Uterus (tissue), 3 donors: ENCODE measurements at regions not wholly inside any gene's neighbourhood (a gene's known extent, or its start where the extent isn't known, plus 50 kb on each side); places are given as distances from the start of the nearest gene placed in this dataset.
"Not testable (repeated sequence)": the region's sequence is repeated elsewhere in the genome, so short reads cannot be mapped to it uniquely, and the experiment has no call there.

Experiments used
- DNase-seq, 2 donors: peaks; one replicate each; pipeline ENCODE4 v3.0.0-alpha.2; 2019 to 2020
- H3K27ac ChIP-seq, 2 donors: fragments of 200-600 bp; sonication (generic); 1 replicate in 1 of 2; 2 replicates in 1 of 2; pipeline ENCODE4 v1.5.1; 2016 to 2018
- H3K27me3 ChIP-seq, 2 donors: fragments of 200-600 bp; sonication (generic); one replicate each; pipeline ENCODE4 v1.5.1; 2018 to 2019; ENCODE audit warnings: control low read depth in 1 of 2
- H3K36me3 ChIP-seq, 2 donors: fragments of 200-600 bp; sonication (generic); one replicate each; pipeline ENCODE4 v1.5.1; 2019; ENCODE audit warnings: control low read depth in 1 of 2
- H3K4me1 ChIP-seq, 2 donors: fragments of 200-600 bp; sonication (generic); one replicate each; pipeline ENCODE4 v1.5.1; 2018 to 2019; ENCODE audit warnings: control low read depth in 1 of 2
- H3K4me3 ChIP-seq, 2 donors: fragments of 200-600 bp; sonication (generic); 1 replicate in 1 of 2; 2 replicates in 1 of 2; pipeline ENCODE4 v1.5.1; 2018 to 2019; ENCODE audit warnings: mild to moderate bottlenecking in 1 of 2
- H3K9me3 ChIP-seq, 2 donors: fragments of 200-600 bp; sonication (generic); one replicate each; pipeline ENCODE4 v1.5.1; 2019; ENCODE audit warnings: control low read depth in 1 of 2
- POLR2A ChIP-seq, 2 donors: fragments of 450-650 bp; IDR thresholded peaks; one replicate each; pipeline ENCODE4 v1.6.1; 2016; ENCODE audit warnings: antibody characterized with exemption in 2 of 2, mild to moderate bottlenecking in 1 of 2, moderate library complexity in 1 of 2
- intact Hi-C: fragments of 100-400 bp; cut with DNase I; formaldehyde crosslinking; loops from one replicate; pipeline ENCODE4 v1.15.1; 2023; ENCODE audit warnings: low total_unique reads
- TF ChIP-seq, protein P1 (sequence below), 4 experiments: fragments of 200-600 bp in 2 of 4; fragments of 450-650 bp in 2 of 4; sonication (generic) in 2 of 4; IDR thresholded peaks; one replicate each; pipeline ENCODE4 v1.5.1; 2016 to 2019; ENCODE audit warnings: antibody characterized with exemption in 4 of 4, mild to moderate bottlenecking in 2 of 4, moderate library complexity in 1 of 4
- donor health status: DM: yes; HTN: yes; CAD: no.

GRCh38 chr6:140264431-140264830 is 890.0 kb upstream of the CITED2 start:
- no peaks in the 10 kb centered on the region for H3K36me3 ChIP-seq
- no peak for TF ChIP-seq POLR2A (IDR thresholded peaks at IDR 0.05)
- TF ChIP-seq, protein P1, sequence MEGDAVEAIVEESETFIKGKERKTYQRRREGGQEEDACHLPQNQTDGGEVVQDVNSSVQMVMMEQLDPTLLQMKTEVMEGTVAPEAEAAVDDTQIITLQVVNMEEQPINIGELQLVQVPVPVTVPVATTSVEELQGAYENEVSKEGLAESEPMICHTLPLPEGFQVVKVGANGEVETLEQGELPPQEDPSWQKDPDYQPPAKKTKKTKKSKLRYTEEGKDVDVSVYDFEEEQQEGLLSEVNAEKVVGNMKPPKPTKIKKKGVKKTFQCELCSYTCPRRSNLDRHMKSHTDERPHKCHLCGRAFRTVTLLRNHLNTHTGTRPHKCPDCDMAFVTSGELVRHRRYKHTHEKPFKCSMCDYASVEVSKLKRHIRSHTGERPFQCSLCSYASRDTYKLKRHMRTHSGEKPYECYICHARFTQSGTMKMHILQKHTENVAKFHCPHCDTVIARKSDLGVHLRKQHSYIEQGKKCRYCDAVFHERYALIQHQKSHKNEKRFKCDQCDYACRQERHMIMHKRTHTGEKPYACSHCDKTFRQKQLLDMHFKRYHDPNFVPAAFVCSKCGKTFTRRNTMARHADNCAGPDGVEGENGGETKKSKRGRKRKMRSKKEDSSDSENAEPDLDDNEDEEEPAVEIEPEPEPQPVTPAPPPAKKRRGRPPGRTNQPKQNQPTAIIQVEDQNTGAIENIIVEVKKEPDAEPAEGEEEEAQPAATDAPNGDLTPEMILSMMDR (IDR thresholded peaks at IDR 0.05) = no peak
- no peak for DNase-seq
- no peaks in the 10 kb centered on the region for H3K4me1 ChIP-seq
- H3K27me3 ChIP-seq = no peaks in the 10 kb centered on the region
- H3K4me3 ChIP-seq = no peak overlapping the region
- no peak overlapping the region for H3K27ac ChIP-seq
- H3K9me3 ChIP-seq = no peaks in the 10 kb centered on the region
- intact Hi-C loops = no loop called here

DNA sequence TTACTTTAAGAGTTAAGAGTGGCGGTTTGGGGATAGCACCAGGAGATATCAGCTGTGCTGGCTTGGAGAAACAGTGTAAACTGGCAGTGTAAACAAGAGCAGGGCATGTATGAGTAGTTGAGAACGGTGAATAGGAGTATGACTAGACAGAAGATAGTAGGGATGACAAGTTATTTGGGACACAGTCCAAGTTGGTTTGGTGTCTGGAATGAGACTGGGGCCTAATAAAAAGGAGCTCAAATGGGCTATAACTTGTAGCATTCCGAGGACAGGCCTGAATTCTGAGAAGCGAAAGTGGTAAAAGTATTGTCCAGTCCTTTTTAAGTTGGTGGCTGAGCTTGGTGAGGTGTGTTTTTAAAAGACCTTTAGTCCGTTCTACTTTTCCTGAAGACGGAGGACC is 883.9 kb upstream of the CITED2 start:
- H3K36me3 ChIP-seq, H3K27ac ChIP-seq, intact Hi-C loops, DNase-seq, H3K4me1 ChIP-seq, H3K27me3 ChIP-seq, H3K4me3 ChIP-seq, H3K9me3 ChIP-seq: not testable (repeated sequence)

GRCh38 chr6:140256248-140256647 is 881.8 kb upstream of the CITED2 start:
- Histone ChIP-seq H3K27me3 (no peaks in the 10 kb centered on the region), H3K36me3 (no peaks in the 10 kb centered on the region), H3K4me3 (no peak overlapping the region), H3K27ac (no peak overlapping the region), H3K4me1 (no peaks in the 10 kb centered on the region), H3K9me3 (no peaks in the 10 kb centered on the region)
- TF ChIP-seq POLR2A (IDR thresholded peaks at IDR 0.05) = no peak
- TF ChIP-seq, protein P1 (IDR thresholded peaks at IDR 0.05) = no peak
- DNase-seq = no peak
- intact Hi-C loops = no loop called here

- no peak for TF ChIP-seq POLR2A (IDR thresholded peaks at IDR 0.05)
- TF ChIP-seq, protein P1 (IDR thresholded peaks at IDR 0.05) = no peak
- Histone ChIP-seq H3K4me3 (no peak overlapping the region), H3K27me3 (no peaks in the 10 kb centered on the region), H3K4me1 (no peaks in the 10 kb centered on the region), H3K36me3 (no peaks in the 10 kb centered on the region), H3K27ac (no peak overlapping the region), H3K9me3 (no peaks in the 10 kb centered on the region)
- no peak for DNase-seq
- intact Hi-C loops = no loop called here
Measured at GRCh38 chr6:140253096-140253495, 878.6 kb upstream of the CITED2 start.

DNA sequence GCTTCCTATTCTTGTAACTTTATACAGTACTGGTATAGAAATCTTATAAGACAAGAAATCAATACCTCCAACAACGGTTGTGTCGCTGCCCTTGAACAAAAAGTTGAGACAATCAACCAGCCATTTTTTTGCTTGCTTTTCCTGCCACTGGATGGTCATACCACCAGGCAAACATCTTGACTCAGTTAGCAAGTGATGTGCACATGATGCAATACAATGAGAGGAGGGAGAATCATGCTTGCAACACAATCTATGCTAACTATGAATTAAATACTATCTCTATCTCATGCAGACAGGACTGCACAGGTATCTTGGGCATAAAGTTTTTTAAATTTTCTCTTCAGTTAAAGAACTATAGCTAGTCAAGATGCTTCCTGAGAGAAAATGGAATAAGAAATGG is 877.7 kb upstream of the CITED2 start:
- no peaks in the 10 kb centered on the region for H3K4me1 ChIP-seq
- intact Hi-C loops = no loop called here
- H3K27ac ChIP-seq = no peak overlapping the region
- no peaks in the 10 kb centered on the region for H3K9me3 ChIP-seq
- TF ChIP-seq, protein P1 (IDR thresholded peaks at IDR 0.05) = no peak
- TF ChIP-seq POLR2A (IDR thresholded peaks at IDR 0.05) = no peak
- H3K36me3 ChIP-seq = no peaks in the 10 kb centered on the region
- H3K4me3 ChIP-seq = no peak overlapping the region
- H3K27me3 ChIP-seq = no peaks in the 10 kb centered on the region
- no peak for DNase-seq

- intact Hi-C loops = no loop called here
- Histone ChIP-seq H3K27ac (no peak overlapping the region), H3K27me3 (no peaks in the 10 kb centered on the region), H3K9me3 (no peaks in the 10 kb centered on the region), H3K4me3 (no peak overlapping the region), H3K36me3 (no peaks in the 10 kb centered on the region), H3K4me1 (no peaks in the 10 kb centered on the region)
- DNase-seq = no peak
- TF ChIP-seq, protein P1 (IDR thresholded peaks at IDR 0.05) = no peak
- TF ChIP-seq POLR2A (IDR thresholded peaks at IDR 0.05) = no peak
Measured at GRCh38 chr6:140245296-140246040, 871.0 kb upstream of the CITED2 start.
